ENCODE measurements at regions not wholly inside any gene's neighbourhood (a gene's known extent, or its start where the extent isn't known, plus 50 kb on each side); places are given as distances from the start of the nearest gene placed in this dataset.
"Not testable (repeated sequence)": the region's sequence is repeated elsewhere in the genome, so short reads cannot be mapped to it uniquely, and the experiment has no call there.

DNA sequence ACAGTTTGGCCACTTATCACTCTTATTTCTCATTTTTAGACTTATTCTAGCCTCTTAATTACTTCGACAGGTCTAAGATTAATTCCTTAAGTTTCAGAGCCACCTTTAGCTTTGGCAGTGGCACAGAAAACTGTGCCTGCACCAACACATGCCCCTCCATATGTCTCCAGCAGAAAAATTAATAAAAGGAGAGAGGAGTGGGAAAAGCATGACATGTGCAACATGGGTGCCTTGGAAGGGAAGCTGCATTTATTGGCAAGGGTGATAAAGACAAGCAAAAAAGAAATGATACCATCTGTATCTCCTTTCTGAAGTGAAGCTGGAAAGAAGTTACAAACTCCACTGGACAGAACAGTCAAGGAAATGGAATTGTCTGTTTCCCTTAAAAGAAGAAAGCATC lies 121.7 kb upstream of the CFAP20DC start:
- no peak for DNase-seq

DNA sequence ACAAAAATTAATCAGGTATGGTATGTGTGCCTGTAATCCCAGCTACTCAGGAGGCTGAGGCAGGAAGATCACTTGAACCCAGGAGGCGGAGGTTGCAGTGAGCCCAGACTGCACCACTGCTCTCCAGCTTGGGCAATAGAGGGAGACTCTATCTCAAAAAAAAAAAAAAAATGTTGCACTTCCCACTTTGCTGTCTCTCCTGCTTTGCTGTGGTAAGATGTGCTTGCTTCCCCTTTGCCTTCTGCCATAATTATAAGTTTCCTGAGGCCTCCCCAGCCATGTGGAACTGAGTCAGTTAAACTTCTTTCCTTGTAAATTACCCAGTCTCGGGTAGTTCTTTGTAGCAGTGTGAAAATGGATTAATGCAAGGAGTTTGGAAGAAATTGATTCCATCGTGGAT lies 120.3 kb upstream of the CFAP20DC start:
- DNase-seq, result not testable (repeated sequence)

DNA sequence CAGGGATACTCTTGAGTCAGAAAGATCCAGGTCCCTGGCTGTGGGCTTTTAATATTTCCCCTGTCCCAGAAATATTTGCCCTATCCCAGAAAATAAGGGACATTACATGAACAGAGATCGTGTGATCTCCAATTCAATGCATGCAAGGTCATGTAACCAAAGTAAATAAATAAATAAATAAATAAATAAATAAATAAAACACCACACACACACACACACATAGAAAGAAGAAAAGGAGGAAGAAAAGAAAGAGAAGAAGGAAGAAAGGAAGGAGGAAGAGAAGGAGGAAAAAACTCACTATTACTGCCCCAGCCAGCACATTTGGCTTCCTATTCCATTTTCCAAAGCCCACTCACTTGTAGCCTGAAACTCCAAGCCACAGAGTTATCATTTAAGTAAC lies 117.9 kb upstream of the CFAP20DC start:
- no peak for DNase-seq

DNA sequence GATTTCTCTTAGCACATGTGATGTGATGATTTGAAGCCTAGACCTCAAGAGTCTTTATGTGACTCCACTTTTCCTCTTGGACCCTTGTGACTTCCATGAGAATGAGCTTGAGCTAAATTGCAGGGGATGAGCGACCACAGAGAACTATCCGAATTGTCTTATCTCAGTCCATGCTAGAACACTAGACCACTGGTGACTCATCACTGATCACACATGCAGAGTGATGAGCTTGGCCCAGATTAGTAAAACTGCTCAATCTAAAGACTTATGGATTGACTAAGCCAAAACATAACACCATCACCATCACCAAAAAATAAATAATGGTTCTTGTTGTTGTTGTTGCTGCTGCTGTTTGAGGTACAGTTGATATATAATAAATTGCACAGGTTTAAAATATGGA lies 114.1 kb upstream of the CFAP20DC start:
- no peak for DNase-seq

DNA sequence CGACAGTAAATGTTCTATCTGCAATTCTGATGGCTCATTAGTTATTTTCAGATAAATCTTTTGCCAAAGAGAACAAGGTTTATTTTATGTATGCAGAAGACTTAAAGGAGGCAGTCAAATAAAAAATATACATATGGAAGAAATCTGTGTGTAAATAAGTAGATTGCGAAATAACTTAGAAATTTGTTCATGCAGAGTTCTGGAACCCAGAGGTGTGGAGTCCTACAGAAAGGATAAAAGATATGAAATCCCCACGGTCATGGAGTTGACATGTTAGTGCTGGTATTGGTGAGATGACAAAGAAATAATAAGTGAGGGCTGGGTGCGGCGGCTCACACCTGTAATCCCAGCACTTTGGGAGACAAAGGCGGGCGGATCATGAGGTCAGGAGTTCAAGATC lies 111.2 kb upstream of the CFAP20DC start:
- DNase-seq, result no peak

DNA sequence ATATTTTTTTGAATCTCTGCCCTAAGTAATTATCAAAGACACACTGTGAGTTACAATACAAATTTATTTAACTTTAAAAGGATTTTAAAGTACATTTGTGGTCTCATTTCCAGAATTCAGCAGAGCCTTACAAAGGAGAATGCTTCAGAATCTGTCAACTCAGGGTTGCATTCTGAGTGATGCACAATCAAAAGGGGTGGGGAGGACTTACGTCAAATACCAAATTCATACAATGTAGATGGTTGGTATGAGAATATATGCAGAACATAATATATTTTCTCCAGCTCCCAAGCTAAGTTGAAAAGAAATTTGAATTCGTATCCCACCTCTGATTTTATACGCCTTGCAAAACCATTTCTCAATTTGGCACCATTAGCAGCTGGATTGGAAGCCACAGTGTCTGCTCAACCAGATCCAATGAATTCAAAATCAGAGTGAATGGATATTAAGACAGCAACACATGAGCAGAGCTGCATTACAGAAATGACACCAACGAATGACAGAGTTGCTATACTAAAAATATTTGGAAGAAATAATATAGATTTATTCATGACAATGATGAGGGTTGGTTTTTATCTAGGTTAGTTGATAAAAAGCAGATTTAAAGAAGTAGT lies 110.4 kb upstream of the CFAP20DC start:
- no peak for DNase-seq

DNA sequence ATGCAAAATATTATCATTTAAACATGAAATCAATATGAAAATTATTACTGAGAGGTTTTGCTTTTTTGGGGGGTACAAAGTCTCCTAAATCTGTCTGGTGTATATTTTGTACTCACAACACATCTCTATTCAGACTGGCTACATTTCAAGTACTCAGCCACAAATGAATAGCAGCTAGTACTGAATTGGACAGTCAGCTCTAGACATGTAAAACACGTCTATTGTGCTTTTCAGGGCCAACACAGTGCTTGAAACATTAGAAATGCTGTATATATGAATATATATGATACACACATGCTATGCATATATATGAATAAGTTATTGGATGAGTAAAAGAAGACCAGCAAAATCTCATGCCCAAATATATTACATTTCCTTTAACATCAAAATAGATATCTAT lies 103.8 kb upstream of the CFAP20DC start:
- DNase-seq, result no peak

DNA sequence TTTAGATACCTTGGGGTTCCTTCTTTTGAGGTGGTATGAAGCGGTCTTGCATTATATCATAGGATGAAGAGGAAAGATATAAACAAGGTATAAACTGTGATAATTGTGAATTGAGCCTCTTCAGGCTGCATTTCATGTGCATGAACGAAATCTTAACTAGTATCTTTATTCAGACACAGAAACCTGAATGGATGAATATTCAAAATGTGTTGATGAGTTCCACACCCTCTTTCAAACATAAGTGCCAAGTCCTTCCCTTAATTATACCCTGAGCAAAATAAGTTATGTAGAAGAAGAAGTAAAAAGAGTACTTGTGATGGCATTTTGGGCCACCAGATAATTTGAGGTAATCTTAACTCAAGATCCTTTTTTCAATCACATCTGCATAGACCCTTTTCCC lies 103.1 kb upstream of the CFAP20DC start:
- DNase-seq, result no peak

DNA sequence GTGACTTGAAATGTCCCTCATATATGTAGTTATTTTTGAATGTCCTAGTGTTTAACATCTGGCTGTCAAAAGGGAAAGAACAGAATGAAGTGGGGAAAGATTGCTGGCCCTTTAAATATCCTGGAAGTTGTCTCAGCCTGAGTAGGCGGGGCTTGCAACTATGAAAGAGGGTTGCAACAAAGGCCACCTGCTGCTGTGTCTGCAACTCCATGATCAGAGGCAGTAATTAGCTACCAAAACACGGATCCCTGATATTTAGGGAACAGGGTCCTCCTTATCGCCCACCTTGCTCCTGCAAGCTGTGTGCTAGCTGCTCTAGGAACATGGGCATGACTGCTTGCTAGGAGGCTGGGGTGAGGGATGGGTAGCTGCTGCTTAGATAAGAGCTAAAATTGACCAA lies 100.2 kb upstream of the CFAP20DC start:
- no peak for DNase-seq

DNA sequence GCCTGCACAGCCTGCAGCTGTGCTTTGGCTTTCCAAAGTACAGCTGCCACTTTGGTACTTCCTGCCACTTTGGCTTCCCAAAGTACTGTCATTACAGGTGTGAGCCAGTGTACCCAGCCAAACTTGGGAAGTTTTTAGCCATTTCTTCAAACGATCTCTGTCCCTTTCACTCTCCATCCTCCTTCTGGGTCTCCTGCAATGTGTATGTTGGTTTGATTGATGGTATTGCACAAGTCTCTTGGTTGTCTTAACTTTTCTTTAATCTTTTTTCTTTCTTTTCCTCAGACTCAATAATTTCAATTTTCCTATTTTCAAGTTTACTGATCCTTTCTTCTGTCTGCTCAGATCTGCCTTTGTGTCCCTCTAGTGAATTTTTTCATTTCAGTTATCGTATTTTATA lies 99.3 kb upstream of the CFAP20DC start:
- DNase-seq, result no peak

DNA sequence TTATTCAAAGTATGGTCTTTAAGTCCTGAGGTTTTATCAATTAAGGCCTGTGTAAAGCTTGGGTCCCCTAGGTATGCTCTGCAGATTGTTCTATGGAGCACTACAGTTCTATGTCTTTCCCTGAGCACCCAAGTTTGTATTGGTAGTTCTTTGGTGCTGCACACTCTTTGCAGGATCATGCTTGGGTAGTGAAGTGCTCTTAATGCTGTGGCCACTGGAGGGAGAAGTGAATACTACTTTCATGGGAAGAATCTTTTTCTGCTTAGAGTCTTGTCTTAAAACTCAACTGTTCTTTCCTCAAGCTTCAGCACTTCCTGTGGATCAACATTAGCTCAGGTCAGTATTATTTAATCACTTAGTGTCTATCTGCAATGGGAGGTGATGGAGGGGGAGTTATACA lies 93.6 kb upstream of the CFAP20DC start:
- no peak for DNase-seq

DNA sequence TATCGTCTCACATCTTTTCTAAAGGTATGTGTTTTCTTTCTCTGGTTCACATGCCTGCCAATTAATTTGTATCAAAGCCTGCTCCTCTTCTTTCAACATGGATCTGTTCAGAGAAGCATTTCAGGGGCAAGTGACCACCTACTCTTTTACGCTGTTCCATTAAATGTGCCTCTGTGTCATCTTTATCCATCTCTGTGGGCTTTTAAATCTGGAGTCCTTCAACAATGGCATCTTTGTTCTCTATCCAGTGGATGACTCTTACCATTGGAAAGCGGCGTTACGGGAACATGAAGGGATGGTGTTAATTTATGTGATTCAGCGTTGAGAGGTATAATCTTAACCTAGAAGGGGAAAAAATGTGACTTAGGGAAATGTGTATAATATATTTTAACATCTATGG lies 92.7 kb upstream of the CFAP20DC start:
- no peak for DNase-seq

DNA sequence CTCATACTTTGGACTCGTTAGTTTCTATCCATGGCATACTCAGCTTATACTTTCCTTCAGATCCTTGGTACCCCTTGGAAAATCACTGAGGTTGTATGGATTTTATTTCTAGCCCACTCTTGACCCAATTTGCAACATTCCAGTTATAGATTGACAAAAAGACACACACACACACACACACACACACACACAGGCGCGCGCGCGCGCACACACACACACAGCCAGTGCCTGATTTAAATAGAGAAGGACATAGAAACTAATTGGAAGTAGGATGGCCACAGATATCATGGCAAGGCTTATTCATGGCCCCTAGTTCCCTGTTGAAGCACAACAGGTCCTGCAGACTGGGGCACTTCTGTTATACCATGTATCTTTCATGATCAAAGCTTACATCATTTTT lies 89.1 kb upstream of the CFAP20DC start:
- no peak for DNase-seq

DNA sequence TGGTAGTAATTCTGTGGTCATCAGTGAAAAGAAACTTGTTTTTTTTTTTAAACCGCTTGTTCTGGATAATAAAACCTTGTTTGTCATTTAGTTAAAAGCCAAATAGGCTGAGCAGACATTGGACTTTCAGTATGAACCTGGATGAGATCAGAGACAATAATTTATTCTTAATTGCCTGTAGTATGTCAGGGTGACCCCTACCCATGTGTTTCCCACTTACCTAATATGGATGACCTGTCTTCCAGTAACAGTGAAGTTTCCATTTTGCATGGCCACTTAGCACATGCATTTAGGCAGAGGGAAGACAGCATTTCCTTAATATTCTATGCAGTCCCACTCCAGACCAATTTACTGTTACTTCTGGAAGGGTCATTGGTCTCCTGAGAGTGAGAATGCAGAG lies 87.6 kb upstream of the CFAP20DC start:
- no peak for DNase-seq

DNA sequence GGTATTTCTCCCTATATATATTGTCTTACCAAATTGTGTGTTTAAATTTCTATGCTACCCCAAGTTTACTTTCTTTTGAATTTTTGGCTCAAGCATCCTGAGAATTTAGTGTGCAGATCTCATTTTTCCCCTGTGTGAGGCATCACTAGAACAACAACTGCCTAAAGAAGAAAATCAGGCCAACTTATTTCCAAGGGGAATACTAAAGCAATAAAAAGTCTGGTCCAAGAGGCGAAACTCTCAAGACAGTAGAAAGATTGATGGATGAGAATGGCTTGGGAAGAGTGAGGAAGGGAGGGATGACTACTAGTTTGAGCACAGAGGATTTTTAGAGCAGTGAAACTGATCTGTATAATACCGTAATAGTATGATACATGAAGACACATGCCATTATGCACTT lies 86.3 kb upstream of the CFAP20DC start:
- DNase-seq, result no peak

DNA sequence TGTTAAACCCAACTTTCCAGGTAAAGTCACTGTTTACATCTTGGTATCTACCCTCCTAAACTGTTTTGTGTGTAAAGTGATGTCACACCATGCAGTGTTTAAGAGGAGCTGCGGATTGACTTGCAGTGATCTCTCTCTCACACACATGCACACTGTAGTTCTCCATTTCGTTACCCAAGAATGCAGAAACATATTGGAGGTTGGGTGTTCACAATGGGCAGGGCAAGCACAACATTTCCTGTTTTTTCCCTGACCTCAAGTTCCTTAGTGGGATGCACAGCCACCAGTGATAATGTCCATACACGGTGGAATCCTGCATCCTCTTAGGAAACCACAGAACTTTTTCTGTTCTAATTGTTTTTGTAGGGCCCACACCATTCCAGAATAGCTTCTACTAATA lies 85.3 kb upstream of the CFAP20DC start:
- DNase-seq, result no peak

DNA sequence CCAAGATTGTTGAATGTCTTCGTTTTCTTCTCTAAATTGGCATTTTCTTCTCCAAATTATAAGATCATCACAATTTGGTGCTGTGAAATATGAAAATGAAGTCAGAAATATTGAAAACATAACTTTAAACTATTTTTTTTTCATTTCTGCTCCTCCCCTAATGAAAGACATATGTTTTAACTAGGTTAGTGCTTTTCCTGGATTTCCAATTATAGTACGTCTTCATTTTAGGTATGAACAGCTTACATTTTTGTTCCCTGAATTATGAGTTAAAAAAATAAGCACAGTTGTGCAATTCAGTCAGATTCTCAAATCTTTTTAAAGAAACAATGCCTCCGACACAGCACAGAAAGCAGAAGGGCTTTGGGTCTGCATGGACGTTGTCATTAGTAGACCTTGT lies 83.5 kb upstream of the CFAP20DC start:
- DNase-seq, result no peak

DNA sequence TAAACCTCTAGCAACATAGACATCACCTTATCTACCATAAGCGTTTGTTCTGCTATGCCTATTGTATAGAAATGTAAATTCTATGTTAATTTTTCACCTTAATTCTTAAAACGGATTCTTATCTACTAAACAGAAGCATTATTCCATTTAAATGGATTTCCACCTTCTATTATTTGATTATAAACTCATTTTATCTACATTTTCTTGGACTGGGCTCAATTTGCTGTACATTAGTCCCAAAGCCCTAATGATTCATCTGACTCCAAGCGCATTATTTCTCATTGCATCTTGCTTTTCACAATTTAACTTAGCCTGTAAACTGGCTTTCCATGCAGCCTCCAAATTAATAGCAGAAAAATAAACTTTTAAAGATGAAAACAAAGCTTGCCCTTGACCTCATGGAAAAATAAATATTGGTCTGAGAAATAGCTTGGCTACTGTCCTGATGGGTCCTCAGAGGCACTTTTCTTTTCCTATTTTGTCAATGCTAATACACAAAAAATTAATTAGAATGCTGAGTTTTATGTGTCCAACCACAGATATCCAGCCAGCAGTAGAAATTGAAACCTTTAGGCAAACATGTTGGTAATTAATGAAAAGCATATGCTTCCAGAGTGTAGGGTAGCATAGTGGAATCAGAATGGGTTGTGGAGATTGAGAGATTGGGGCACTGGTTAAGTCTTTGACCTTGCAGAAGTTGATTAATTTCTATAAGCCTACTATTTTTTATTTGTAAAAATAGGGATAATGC lies 81.4 kb upstream of the CFAP20DC start:
- DNase-seq, result no peak

DNA sequence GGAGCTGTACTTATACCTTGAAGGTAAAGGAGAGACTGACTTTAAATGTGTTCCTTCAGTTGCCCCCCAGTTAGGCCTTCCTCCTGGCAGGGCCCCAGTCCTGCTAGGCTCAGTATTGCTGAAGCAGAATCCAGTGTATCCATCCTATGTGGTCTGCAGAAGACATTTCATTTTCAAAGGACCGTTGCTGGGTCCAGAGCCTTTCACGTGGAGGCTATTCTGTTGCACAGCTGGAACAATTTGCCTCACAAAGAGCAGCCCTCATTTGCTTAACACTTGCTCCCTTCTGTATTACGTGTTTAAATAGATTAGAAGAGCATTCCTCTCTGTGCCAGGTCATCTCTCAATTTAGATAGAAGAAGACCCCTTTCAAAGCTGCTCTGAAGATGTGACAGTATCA lies 78.9 kb upstream of the CFAP20DC start:
- no peak for DNase-seq

DNA sequence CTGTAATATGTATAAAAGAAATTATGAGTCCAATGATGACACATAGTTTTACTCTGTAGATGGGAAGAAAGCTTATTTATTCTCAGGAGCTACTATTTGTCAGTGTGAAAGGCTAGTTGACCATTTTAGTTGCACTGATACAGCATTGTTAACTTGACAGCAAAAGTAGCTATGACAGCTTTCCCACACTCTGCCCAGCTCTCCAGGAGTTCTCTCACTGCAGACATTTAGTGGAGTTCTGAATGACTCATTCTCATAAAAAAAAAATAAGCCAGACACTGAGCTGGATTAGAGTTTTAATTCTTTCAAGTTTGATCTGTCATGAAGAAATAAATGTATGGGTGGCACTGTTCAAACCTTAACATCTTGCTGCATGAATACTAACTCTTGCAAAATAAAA lies 77.2 kb upstream of the CFAP20DC start:
- no peak for DNase-seq

DNA sequence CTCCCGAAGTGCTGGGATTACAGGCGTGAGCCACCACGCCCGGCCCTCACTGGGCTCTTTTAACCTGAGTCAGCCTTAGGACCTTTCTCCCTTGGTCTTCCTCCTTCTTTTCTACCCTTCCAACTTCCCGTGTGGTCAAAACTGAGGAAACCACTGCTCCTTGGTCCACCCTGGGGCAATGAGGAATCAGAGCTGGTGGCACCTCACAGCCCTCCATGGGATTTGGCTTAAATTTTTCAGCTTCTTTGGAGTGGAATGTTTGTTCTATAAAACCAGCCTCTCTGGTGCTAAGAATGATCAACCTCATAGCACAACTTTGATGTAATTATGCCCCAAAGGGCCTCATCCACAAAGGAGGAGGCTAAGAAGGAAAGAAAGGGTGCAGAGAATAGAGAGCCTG lies 76.6 kb upstream of the CFAP20DC start:
- no peak for DNase-seq

DNA sequence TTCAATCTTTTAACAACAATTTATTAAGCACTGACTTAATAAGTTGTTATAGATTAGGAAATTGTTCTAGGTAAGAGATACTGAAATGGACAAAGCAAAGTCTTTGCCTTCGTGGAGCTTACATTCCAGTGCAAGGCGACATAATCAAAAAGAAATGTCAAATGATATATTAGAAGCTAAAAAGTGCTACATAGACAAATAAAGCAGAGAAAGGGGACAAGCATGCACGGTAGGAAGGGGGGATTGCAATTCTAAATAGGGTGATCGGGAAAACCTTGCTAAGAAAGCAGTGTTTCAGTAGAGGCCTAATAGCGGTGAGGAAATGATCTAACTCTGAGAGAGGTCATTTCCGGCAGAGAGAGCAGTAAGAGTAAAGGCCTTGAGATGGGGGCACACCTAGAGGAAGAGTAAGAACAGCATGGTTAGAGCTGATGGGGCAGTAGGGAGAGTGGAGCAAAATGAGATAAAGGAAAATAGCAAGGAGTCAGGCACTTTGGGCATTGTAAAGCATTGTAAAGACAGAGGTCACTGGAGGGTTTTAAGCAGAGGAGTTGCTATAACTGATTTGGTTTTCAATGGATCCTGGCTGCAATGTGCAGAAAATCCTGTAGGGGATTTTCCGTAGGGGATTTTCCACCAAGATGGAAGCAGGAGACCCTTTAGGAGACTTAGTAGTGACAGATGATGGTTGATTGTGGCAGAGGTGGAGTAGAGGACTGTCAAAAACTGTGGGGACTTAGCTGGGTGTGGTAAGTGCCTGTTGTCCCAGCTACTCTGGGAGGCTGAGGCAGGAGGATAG lies 71.7 kb upstream of the CFAP20DC start:
- no peak for DNase-seq

DNA sequence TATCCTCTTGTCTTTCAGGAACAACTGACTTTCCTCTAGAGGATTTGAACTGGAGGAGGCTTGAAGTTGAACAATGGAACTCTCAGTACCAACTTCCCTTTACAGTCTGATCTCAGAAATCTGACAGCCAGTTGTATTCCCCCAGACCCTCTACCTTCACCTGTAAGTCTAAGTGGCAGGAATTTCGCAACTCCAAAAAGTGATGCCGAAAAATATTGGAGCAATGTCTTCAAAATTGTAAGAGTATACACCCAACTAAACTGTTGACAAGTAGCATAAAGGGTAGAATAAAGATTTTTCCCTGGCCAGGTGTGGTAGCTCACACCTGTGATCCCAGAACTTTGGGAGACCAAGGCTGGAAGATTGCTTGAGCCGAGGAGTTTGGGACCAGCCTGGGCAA lies 69.1 kb upstream of the CFAP20DC start:
- DNase-seq, result no peak

DNA sequence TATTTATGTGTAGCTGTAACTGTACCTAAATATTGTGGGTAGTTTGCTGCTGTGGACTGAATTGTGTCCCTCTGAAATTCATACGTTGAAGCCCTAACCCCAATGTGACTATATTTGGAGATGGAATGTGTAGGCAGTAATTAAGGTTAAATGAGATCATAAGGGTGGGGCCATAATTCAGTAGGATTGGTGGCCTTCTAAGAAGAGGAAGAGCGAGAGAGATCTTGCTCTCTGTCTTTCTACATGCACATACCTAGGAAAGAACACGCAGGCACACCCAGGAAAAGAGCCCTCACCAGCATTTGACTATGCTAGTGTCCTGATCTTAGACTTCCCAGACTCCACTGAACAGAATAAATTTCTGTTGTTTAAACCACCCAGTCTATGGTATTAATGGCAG lies 67.6 kb upstream of the CFAP20DC start:
- no peak for DNase-seq

DNA sequence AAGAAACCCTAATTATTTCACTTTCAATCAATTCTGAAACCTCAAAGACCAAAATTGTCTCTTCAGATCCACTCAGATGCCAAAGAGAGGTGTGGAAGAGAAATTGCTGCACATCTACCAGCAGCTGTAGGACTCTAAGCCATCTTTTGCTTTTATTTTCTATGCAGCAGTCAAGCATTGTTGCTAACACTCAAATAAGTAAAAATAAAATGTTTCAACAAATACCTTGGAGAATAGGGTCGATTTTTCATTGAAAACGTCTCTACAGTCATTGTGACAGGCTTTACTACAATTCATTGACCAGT lies 66.4 kb upstream of the CFAP20DC start:
- no peak for DNase-seq
